Activated CD4-positive, alpha-beta T cell treated with anti-CD3 and anti-CD28 coated beads, Interleukin-2, amount 50 U/mL, for 16 hours (primary cell): ENCODE measurements at regions not wholly inside any gene's neighbourhood (a gene's known extent, or its start where the extent isn't known, plus 50 kb on each side); places are given as distances from the start of the nearest gene placed in this dataset.

Source experiments
- DNase-seq: peaks from one replicate; pipeline ENCODE4 v3.0.0-alpha.2; 2020

DNA sequence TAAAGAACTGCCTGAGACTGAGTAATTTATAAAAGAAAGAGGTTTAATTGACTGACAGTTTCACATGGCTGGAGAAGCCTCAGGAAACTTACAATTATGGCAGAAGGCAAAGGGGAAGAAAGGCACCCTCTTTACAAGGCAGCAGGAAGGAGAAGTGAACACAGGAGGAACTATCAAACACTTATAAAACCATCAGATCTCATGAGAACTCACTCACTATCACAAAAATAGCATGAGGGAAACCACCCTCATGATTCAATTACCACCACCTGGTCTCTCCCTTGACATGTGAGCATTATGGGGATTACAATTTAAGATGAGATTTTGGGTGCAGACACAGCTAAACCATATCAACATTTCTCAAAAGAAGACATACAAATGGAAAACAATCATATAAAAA, 266.3 kb downstream of the EPM2A start:
- DNase-seq, result no peak

DNA sequence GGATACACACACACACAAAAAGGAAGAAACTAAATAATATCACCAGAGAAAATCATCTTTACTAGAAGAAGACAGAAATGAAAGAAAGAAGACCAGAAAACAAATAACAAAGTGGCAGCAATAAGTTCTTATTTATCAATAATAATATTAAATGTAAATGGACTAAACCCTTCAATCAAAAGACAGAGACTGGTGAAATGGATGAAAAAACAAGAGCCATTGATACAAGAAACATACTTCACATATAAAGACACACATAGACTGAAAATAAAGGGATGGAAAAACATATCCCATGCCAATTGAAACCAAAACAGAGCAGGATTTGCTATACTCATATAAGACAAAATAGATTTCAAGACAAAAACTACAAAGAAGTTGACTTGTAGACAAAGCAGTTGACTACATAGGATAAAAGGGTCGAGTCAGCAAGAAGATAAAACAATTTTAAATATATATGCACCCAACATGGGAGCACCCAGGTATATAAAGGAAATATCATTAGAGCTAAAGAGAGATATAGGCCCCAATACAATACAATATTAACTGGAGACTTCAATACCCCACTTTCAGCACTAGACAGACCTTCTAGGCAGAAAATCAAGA, 259.4 kb downstream of the EPM2A start:
- no peak for DNase-seq

DNA sequence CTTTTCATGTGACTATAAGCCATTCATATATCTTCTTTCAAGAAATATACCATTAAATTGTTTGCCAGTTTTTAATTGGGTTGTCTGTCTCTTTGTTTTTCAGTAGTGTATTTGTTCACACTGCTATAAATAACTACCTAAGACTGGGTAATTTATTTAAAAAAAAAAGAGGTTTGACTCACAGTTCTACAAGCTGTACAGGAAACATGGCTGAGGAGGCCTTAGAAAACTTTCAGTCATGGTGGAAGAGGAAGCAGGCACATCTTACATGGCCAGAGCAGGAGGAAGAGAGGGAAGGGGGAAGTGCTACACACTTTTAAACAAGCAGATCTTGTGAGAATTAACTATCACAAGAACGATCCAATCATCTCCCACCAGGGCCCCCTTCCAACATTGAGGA, 255.3 kb downstream of the EPM2A start:
- DNase-seq, result no peak

DNA sequence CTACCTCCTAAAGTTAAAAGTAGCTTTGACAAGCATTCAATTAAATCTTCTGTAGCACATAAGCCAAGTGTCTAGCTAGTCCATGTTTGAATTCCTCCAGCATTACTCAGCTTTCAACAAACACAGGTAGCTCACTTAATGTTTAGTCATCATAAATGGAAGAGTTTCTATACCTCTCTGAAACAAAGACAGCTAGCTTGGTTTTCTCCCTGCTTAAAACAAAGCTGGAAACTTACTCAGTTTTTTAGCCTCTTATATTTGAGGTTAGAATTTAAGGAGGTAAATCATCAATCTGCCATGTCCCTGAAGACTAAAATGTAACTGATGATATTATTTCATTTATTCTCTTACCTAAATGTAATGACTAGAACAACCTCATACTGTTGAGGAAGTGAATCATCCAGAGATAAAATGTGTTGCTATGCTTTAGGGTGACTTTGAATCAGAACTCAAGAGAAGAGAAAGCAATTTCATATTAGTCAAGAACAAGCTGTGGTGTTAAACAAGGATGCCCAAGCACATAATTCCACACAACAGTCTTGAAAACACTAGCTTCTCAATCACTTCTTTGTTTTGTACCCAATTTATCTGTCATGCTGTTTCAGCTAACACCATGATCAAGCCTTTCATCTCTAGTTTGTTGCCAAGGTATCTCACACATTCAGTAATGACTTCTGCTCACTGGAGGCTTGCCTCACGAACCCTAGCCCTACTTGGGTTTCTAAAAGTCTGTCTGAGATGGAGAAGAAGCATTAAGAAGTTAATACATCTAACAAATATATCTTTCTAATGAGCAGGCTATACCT, 251.9 kb downstream of the EPM2A start:
- no peak for DNase-seq

DNA sequence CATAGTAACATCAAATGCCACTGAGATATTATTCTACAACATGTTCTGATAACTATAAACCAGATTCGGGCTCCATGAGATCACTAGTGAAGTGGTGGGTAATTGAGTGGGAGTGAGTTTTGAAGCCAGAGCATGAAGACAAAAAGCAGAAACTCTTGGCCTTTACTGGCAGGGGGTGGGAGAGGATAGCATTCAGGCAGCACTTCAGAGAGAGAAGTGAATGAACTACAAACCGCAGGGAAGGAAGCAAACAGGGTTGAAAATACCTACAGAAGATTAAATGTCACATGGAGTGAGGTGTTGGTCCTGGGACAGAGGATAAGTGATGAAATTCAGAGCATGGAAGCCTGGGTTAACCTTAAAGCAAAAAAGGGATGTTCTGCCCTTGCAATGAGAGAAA, 250.0 kb downstream of the EPM2A start:
- DNase-seq, result no peak

DNA sequence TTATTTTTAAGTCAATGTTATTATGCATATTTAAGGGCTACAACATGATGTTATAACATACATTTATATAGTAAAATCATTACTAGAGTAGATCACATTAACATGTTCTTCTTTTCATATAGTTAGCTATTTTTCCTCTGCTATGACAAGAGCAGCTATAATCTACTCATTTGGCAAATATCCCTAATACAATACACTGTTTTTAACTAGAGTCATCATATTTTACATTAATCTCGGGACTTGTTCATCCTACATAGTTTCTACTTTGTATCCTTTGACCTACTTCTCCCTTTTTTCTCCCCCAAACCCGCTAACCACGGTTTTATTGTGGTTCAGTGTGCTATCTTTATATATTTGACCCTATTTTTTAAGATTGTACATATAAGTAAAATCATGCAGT, 249.0 kb downstream of the EPM2A start:
- DNase-seq, result no peak

DNA sequence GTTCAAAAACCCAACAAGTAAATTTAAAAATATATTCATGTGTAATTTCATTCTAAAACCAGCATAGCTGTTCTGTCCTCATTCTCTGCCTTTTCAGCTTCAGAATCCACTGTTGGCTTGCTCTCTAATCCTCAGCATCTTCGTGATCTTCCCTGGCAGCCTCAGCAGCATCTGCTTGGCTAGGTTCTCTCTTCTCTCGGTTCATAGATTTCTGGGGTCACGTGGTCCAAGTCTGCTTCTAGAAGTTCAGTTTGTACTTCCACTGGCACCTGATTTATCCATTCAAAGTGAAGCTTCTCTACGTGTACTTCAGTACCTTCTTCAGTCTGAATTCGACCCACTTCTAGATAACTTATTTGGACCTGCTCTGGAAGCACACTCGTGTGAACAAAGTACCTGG, 245.7 kb downstream of the EPM2A start:
- DNase-seq, result no peak

DNA sequence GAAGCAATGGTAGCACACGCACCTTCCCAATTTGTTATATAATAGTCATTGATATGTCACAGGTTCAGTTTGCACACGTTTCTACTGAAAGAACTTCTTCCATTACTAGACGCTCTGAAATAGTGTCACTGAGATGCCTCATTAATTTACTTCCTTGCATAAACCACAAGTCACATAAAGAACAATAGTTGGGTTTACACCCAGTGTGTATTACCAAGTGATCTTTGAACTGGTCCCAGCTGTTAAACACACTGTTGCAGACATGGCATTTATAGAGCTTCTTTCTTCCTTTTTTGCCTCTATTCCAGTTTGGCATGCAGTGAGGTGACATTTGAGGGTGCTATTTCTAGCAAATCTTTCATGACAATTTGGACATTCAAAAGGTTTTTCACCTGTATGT, 245.3 kb downstream of the EPM2A start:
- no peak for DNase-seq

DNA sequence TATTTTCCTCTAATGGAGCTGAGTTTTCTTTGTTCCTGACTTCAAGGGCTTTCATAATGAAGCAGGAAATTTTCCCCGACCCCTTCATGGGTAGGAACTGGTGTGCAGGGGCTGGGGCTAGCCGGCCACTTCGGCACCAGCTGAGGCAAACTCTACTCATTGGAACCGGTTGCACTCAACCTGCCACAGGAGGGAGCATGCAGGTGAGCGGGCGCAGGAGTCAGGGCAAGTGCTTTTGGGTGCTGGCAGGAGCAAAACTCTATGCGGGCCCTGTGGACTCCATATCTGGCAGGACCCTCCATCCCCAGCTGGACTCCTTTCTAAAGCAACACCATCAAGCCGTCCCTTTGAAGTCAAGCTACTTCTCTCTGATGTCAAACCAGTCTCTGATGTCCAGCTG, 244.2 kb downstream of the EPM2A start:
- DNase-seq, result no peak

DNA sequence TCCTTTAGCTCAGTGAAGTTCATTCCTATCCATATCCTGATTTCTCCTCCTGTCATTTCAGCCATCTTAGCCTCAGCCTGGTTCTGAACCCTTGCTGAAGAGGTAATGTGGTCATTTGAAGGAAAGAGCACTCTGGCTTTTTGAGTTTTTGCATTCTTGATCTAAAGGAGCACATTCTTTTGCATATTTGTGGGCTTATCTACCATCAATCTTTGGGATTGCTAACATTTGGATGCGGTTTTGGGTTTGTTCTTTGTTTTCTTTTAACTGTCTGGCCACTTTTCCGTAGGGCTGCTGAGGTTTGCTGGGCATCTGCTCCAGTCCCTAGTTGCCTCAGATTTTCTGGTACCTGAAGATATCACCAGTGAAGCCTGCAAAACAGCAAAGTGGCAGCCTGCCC, 238.3 kb downstream of the EPM2A start:
- DNase-seq, result no peak

DNA sequence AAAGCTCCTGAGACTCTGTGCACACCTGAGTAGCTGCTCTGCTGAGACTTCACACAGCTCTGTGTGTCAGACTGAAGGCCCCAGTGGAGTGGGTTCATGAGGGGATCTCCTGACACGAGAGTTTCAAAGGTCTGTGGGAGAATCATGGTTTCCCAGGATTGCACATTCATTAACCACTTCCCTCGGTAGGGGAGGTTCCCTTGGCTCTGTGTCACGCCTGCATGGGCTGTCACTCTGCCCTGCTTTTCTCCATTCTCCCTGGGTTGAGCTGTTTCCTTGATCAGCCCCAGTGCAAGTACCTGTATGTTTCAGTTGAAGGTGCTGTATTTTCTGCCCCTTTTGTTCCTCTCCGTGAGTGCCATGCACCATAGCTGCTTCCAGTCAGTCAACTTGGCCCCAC, 236.9 kb downstream of the EPM2A start:
- DNase-seq, result no peak

DNA sequence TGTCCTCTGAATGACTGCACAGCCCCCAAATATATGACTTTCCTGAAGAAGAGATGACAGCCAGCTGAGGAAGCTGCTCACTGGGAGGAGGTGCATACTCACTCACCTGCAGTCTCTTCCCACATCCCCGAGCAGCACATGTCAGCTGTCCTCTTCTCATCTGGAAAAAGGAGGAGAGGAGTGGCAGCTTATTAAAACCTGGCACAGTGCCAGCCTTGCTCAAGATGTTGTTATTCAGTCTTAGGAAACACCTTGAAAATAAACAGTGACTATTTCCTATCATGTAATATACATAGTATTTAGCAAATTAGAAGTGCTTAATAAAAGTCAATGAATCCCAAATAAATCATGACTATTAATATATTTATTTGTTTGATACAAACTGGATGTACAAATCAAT, 232.9 kb downstream of the EPM2A start:
- DNase-seq, result no peak

DNA sequence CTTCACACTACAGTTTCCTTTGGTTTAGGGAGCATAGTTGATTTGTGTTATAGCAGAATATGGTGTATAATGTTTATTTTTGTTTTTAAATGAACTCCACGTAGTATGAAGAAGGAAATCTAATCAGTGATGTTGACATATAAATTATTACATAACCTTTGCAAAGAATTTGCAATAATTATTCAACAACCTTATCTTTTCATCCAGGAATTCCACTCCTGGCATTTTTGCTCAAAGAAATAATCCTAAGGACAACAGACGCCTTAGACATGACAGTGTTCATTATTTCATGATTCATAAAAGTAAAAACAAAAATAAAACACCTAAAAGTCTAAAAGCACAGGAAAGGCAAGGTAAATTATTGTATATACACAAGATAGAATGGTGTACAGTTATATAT, 229.2 kb downstream of the EPM2A start:
- DNase-seq, result no peak

DNA sequence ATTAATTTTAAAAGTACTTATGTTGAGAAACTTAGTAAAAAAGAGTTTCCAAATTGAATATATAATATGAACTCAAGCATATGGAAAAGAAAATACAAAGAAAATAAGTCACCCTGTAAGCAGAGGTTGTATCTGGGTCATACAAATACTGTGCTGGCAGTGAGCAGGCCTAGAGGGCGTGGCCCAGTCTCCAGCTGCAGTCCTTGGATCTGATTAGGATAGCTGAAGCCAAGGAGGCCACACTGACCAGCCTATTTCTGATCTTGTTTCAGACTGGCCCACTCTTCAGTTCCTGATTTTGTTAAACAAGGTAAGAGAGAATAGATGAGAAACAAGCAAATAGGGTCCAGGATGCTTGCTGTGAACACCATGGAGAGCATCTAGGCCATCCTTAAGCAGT, 228.8 kb downstream of the EPM2A start:
- DNase-seq, result no peak

DNA sequence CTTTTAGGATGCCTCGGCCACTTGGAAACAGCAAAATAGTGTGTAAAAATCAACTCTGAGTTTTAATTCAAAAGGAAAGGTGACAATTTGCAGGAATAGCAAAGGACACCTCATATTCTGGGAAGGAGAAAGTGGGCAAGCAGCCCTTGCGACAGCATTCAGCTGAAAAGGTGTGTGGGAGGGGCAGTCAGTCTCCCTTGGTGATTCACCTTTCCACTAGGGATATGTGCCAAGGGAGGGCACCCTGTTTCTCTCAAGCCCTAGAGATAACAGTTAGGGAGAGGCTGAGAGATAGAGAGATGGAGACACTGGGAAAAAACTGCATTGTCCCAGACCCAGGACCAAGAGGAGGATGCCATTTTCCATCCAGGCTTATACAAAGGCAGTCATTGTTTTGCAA, 228.1 kb downstream of the EPM2A start:
- no peak for DNase-seq

DNA sequence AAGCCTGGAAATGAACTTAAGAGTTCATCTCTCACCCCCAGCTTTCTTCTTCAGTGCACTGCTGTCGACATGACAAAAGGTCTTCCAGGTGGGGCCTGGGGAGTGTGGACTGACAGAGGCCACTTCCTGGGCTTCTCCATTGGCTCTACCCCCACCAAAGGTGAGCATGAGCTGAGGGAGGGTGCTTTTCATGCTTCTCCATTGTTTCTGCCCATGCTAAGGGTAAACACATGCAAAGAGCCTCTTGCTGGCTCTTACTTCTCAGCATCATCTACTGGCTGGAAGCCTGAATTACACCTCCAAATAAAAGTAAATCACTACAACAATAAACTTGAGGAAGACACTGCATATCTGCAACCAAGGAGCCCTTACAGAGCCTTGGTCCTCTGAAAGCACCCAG, 227.2 kb downstream of the EPM2A start:
- no peak for DNase-seq

DNA sequence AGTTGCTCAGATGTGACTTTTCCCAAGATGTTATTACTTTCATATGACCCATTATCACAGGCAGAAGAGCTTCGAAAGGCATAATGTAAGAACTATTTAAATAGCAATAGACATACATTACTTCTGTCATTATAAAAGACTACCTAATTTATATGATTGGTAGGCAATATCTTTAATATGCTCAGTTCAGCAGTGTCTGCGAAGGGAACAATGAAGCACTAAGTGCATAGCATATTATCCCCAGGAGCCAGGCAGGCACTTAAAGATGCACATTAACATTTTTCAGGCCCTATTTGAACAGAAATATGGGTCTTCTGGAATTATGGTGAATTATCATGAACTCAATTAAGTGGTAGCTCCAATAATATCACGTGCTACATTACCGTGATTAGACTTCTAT, 217.8 kb downstream of the EPM2A start:
- DNase-seq, result no peak

DNA sequence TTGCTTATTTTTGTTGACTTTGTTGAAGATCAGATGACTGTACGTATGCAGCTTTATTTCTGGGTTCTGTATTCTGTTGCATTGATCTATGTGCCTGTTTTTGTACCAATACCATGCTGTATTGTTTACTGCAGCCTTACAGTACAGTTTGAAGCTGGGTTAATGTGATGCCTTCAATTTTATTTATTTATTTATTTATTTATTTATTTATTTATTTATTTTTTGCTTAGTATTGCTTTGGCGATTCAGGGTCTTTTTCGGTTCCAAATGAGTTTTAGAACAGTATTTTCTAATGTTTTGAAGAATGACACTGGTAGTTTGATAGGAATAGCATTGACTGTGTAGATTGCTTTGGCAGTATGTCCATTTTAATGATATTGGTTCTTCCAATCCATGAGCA, 210.3 kb downstream of the EPM2A start:
- DNase-seq, result no peak

DNA sequence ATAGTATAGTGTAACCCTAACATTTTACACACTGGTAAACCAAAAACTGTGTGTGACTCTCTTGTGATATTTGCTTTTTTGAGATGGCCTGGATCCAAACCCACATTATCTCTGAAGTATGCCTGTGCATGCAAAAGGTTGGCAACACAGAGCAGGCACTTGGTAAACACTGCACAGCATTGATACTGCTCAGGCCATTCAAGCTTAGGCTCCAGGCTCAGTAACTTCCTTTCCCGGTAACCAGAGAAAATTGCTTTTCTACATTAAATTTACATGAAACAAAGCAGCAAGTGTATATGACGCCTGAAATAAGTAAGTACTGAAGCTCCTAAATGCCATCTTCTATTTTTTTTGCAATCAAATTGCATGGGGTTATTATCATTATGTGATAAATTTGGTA, 205.7 kb downstream of the EPM2A start:
- DNase-seq, result no peak

DNA sequence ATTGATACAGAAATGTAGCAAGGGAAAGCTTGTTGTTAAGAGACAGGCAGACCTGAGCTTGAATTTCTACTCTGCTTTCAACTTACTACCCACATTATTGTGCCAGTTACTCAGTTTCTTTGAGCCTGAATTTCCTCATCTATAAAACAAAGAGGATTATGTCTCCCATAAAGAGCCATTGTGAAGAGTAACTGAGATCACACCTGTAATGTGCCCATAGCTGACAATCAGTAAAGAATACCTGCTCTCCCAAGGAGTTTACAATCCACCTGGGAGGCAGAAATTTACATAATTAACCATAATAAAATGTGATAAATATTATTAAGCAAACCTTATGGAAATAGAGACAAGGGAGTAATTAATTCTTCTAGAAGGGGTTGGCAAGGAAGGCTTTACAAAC, 204.9 kb downstream of the EPM2A start:
- no peak for DNase-seq

DNA sequence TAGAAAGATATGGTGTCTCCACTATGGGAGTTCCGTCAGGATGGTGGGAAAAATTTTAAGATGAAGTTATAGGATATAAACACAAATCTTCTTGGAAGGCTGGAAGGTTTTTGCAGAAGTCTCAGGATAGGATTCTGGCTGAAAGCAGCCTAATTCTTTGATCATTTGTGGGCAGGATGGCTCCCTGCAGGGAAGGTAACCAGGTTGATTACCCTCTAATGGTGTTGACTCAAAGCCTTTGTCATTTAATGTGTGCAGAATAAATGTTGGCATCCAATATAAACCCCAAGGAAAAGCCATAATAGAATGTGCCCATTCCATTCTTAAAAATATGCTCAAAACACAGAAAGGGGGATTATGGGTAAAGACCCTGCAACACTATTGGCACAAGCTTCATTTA, 204.3 kb downstream of the EPM2A start:
- DNase-seq, result no peak

DNA sequence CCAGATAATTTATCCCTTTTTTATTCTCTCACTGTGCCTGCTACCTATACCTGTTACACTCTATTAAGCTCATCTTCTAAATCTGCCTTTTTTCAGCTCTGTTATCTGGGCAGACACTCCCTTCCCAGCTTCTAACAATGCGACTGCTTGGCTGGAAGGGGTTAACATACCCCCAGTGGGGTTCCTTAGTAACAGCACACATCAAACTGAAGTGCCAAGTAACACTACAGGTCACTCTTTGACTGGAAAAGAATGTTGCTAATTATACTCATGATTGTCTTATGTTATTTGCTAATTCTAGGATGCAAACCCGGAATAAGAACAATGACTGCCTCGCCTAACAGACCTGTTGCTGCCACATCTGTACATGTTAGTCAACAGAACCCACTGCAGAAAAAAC, 203.5 kb downstream of the EPM2A start:
- DNase-seq, result no peak

DNA sequence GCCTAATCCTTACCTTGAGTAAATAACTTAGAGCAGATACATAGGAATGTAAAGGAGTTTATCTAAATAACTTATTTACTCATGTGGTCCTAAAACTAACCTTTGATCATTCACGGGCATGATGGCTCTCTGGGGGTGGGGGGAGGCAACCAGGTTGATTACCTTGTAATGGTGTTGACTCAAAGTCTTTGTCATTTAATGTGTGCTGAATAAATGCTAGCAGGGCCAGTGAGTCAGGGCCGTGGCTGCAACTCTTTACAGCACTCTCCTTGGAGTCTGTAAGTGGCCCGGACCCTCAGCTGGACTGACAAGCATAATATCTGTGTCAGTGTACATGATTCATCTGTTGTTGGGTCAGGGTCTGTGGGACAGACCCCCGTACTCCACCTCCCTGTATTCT, 203.0 kb downstream of the EPM2A start:
- DNase-seq, result no peak

DNA sequence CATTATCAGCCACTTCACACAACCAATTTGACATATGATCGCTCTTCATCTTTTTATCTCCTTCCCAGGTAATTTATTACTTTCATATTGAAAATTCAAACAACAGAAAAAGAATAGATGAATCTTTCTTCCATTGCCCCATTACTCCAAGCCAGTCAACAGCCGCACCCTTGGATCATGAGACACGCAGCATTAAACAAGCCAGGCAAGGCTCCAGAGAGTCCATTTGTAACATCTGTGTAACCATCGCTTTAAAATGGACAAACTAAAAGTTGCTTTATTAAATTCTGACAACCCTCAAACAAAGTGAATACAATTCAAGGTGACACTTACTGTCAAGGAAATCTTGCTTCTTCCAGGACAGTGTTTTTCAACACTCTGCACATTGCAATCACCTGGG, 200.3 kb downstream of the EPM2A start:
- DNase-seq, result no peak

DNA sequence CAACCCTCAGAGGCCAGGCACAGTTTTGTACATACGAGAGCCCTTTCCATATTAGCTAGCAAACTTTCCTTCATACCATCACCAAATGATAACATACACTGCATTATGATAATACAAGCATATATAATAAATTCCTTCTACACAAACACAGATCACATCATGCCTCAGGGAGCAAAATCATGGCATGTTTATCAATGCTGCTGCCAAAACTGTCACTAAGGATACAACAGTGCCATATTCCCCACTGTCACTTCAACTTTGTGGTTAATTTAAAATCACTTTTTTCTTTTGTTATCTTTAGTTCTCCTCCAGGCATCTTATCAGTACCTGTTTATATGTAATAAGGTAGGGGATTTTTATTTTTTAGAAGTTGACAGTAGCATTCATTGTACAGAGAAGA, 196.3 kb downstream of the EPM2A start:
- no peak for DNase-seq
